ENCODE measurements at regions not wholly inside any gene's neighbourhood (a gene's known extent, or its start where the extent isn't known, plus 50 kb on each side); places are given as distances from the start of the nearest gene placed in this dataset.
"Not testable (repeated sequence)": the region's sequence is repeated elsewhere in the genome, so short reads cannot be mapped to it uniquely, and the experiment has no call there.

GRCh38 chr3:33970180-33970579 lies 171.8 kb downstream of the PDCD6IP start:
- H2BK5ac ChIP-seq (ENCODE audit: low read depth, low read length, poor library complexity, severe bottlenecking); H3K9ac ChIP-seq (ENCODE audit: low read length): not testable (repeated sequence)
- 74% methylated on average over 7 of the region's 7 CpGs for WGBS

GRCh38 chr3:33971055-33971454 lies 172.6 kb downstream of the PDCD6IP start:
- Histone ChIP-seq H3K9ac (ENCODE audit: low read length) (no peak overlapping the region), H2AFZ (ENCODE audit: low read depth, low read length) (no peak overlapping the region), H3K4me3 (ENCODE audit: insufficient read depth in 1 of 2, low read depth in 1 of 2, low read length in 2 of 2) (no peak overlapping the region), H3K4ac (ENCODE audit: low read depth in 1 of 2, low read length in 2 of 2) (no peak overlapping the region), H3K4me1 (ENCODE audit: control insufficient read depth, insufficient read depth, low read depth, low read length) (no peaks in the 10 kb centered on the region), H2BK120ac (ENCODE audit: low read depth, low read length) (no peak overlapping the region), H3K14ac (ENCODE audit: low read length in 2 of 2) (no peak overlapping the region), H3K27ac (ENCODE audit: low read length, poor library complexity, severe bottlenecking) (no peak overlapping the region), H3K79me1 (replicated peaks; ENCODE audit: low read length, poor library complexity, severe bottlenecking) (no peaks in the 10 kb centered on the region), H2AK5ac (ENCODE audit: low read length, severe bottlenecking) (no peak overlapping the region), H3K23ac (ENCODE audit: low read length in 2 of 2) (no peak overlapping the region), H3K4me2 (ENCODE audit: low read length, poor library complexity, severe bottlenecking) (no peak overlapping the region), H4K91ac (ENCODE audit: low read length) (no peak overlapping the region), H4K8ac (ENCODE audit: low read length) (no peak overlapping the region), H2BK5ac (ENCODE audit: low read depth, low read length, poor library complexity, severe bottlenecking) (no peak overlapping the region), H3K9me3 (ENCODE audit: control insufficient read depth, low read length) (no peaks in the 10 kb centered on the region), H3K36me3 (ENCODE audit: control insufficient read depth in 1 of 2, insufficient read depth in 2 of 2, low read depth in 1 of 2, low read length in 2 of 2) (no peaks in the 10 kb centered on the region), H3K27me3 (ENCODE audit: control insufficient read depth in 1 of 2, insufficient read depth in 1 of 2, low read length in 2 of 2) (no peaks in the 10 kb centered on the region), H2BK12ac (ENCODE audit: low read length in 2 of 2) (no peak overlapping the region), H2BK15ac (ENCODE audit: low read depth, poor library complexity, severe bottlenecking) (no peak overlapping the region), H3K18ac (ENCODE audit: low read depth in 1 of 2, low read length in 2 of 2) (no peak overlapping the region)
- WGBS, result 100% methylated on average over 1 of the region's 1 CpG
- no peak for DNase-seq

More at GRCh38 chr3:33970180-33970579, 171.8 kb downstream of the PDCD6IP start:
- not testable (repeated sequence) for H4K91ac ChIP-seq (ENCODE audit: low read length); H3K18ac ChIP-seq (ENCODE audit: low read depth in 1 of 2, low read length in 2 of 2); H2AFZ ChIP-seq (ENCODE audit: low read depth, low read length); H3K36me3 ChIP-seq (ENCODE audit: control insufficient read depth in 1 of 2, insufficient read depth in 2 of 2, low read depth in 1 of 2, low read length in 2 of 2); H3K14ac ChIP-seq (ENCODE audit: low read length in 2 of 2); H3K9me3 ChIP-seq (ENCODE audit: control insufficient read depth, low read length); H2BK120ac ChIP-seq (ENCODE audit: low read depth, low read length); H4K8ac ChIP-seq (ENCODE audit: low read length); H3K4ac ChIP-seq (ENCODE audit: low read depth in 1 of 2, low read length in 2 of 2); H2BK15ac ChIP-seq (ENCODE audit: low read depth, poor library complexity, severe bottlenecking); H3K4me2 ChIP-seq (ENCODE audit: low read length, poor library complexity, severe bottlenecking); H3K4me3 ChIP-seq (ENCODE audit: insufficient read depth in 1 of 2, low read depth in 1 of 2, low read length in 2 of 2); H3K23ac ChIP-seq (ENCODE audit: low read length in 2 of 2); H3K79me1 ChIP-seq (replicated peaks; ENCODE audit: low read length, poor library complexity, severe bottlenecking); H2AK5ac ChIP-seq (ENCODE audit: low read length, severe bottlenecking); H2BK12ac ChIP-seq (ENCODE audit: low read length in 2 of 2); H3K4me1 ChIP-seq (ENCODE audit: control insufficient read depth, insufficient read depth, low read depth, low read length); DNase-seq; H3K27me3 ChIP-seq (ENCODE audit: control insufficient read depth in 1 of 2, insufficient read depth in 1 of 2, low read length in 2 of 2); H3K27ac ChIP-seq (ENCODE audit: low read length, poor library complexity, severe bottlenecking)

- Histone ChIP-seq H3K36me3 (ENCODE audit: control insufficient read depth in 1 of 2, insufficient read depth in 2 of 2, low read depth in 1 of 2, low read length in 2 of 2) (no peaks in the 10 kb centered on the region), H3K14ac (ENCODE audit: low read length in 2 of 2) (no peak overlapping the region), H3K23ac (ENCODE audit: low read length in 2 of 2) (no peak overlapping the region), H2BK120ac (ENCODE audit: low read depth, low read length) (no peak overlapping the region), H3K27me3 (ENCODE audit: control insufficient read depth in 1 of 2, insufficient read depth in 1 of 2, low read length in 2 of 2) (no peaks in the 10 kb centered on the region), H2AFZ (ENCODE audit: low read depth, low read length) (no peak overlapping the region), H3K4me2 (ENCODE audit: low read length, poor library complexity, severe bottlenecking) (no peak overlapping the region), H3K4me1 (ENCODE audit: control insufficient read depth, insufficient read depth, low read depth, low read length) (no peaks in the 10 kb centered on the region), H2BK12ac (ENCODE audit: low read length in 2 of 2) (no peak overlapping the region), H3K9me3 (ENCODE audit: control insufficient read depth, low read length) (no peaks in the 10 kb centered on the region), H4K8ac (ENCODE audit: low read length) (no peak overlapping the region), H3K4me3 (ENCODE audit: insufficient read depth in 1 of 2, low read depth in 1 of 2, low read length in 2 of 2) (no peak overlapping the region), H3K4ac (ENCODE audit: low read depth in 1 of 2, low read length in 2 of 2) (no peak overlapping the region), H4K91ac (ENCODE audit: low read length) (no peak overlapping the region), H2BK5ac (ENCODE audit: low read depth, low read length, poor library complexity, severe bottlenecking) (no peak overlapping the region), H2AK5ac (ENCODE audit: low read length, severe bottlenecking) (no peak overlapping the region), H3K9ac (ENCODE audit: low read length) (no peak overlapping the region), H3K79me1 (replicated peaks; ENCODE audit: low read length, poor library complexity, severe bottlenecking) (no peaks in the 10 kb centered on the region), H2BK15ac (ENCODE audit: low read depth, poor library complexity, severe bottlenecking) (no peak overlapping the region), H3K18ac (ENCODE audit: low read depth in 1 of 2, low read length in 2 of 2) (no peak overlapping the region), H3K27ac (ENCODE audit: low read length, poor library complexity, severe bottlenecking) (no peak overlapping the region)
- 75% methylated on average over 4 of the region's 4 CpGs for WGBS
- DNase-seq, result peak; percentile 40
These were observed 177.0 kb downstream of the PDCD6IP start for GRCh38 chr3:33975463-33975862.

- Histone ChIP-seq H3K79me1 (replicated peaks; ENCODE audit: low read length, poor library complexity, severe bottlenecking) (no peaks in the 10 kb centered on the region), H3K27ac (ENCODE audit: low read length, poor library complexity, severe bottlenecking) (no peak overlapping the region), H4K8ac (ENCODE audit: low read length) (no peak overlapping the region), H3K18ac (ENCODE audit: low read depth in 1 of 2, low read length in 2 of 2) (no peak overlapping the region), H3K23ac (ENCODE audit: low read length in 2 of 2) (no peak overlapping the region), H2BK15ac (ENCODE audit: low read depth, poor library complexity, severe bottlenecking) (no peak overlapping the region), H2BK5ac (ENCODE audit: low read depth, low read length, poor library complexity, severe bottlenecking) (no peak overlapping the region), H2BK120ac (ENCODE audit: low read depth, low read length) (no peak overlapping the region), H3K9ac (ENCODE audit: low read length) (no peak overlapping the region), H3K36me3 (ENCODE audit: control insufficient read depth in 1 of 2, insufficient read depth in 2 of 2, low read depth in 1 of 2, low read length in 2 of 2) (no peaks in the 10 kb centered on the region), H3K27me3 (ENCODE audit: control insufficient read depth in 1 of 2, insufficient read depth in 1 of 2, low read length in 2 of 2) (no peaks in the 10 kb centered on the region), H3K14ac (ENCODE audit: low read length in 2 of 2) (no peak overlapping the region), H4K91ac (ENCODE audit: low read length) (no peak overlapping the region), H3K4me2 (ENCODE audit: low read length, poor library complexity, severe bottlenecking) (no peak overlapping the region), H3K4me1 (ENCODE audit: control insufficient read depth, insufficient read depth, low read depth, low read length) (peaks cover 2% of the 10 kb centered on the region), H3K4me3 (ENCODE audit: insufficient read depth in 1 of 2, low read depth in 1 of 2, low read length in 2 of 2) (no peak overlapping the region), H2AFZ (ENCODE audit: low read depth, low read length) (no peak overlapping the region), H2BK12ac (ENCODE audit: low read length in 2 of 2) (no peak overlapping the region), H3K4ac (ENCODE audit: low read depth in 1 of 2, low read length in 2 of 2) (no peak overlapping the region), H2AK5ac (ENCODE audit: low read length, severe bottlenecking) (no peak overlapping the region), H3K9me3 (ENCODE audit: control insufficient read depth, low read length) (no peaks in the 10 kb centered on the region)
- WGBS, result 62% methylated on average over 2 of the region's 2 CpGs
- DNase-seq, result no peak
These were observed 178.8 kb downstream of the PDCD6IP start for GRCh38 chr3:33977227-33977626.

Data from mesenchymal stem cell (in vitro differentiated cells and primary cell).